Gastroesophageal sphincter (tissue), 2 donors: ENCODE measurements at regions not wholly inside any gene's neighbourhood (a gene's known extent, or its start where the extent isn't known, plus 50 kb on each side); places are given as distances from the start of the nearest gene placed in this dataset.

Source experiments
- EP300 ChIP-seq: sonication (generic); formaldehyde crosslinking; IDR thresholded peaks from one replicate; pipeline ENCODE4 v1.6.1; 2017; ENCODE audit warnings: antibody characterized with exemption, mild to moderate bottlenecking
- POLR2AphosphoS5 ChIP-seq: sonication (generic); formaldehyde crosslinking; IDR thresholded peaks from one replicate; pipeline ENCODE4 v1.6.1; 2017; ENCODE audit warnings: antibody characterized with exemption

- TF ChIP-seq EP300 (no peak), POLR2AphosphoS5 (no peak)
These were observed 579.8 kb downstream of the EDEM1 start for GRCh38 chr3:5767304-5767703.
